AG09309 (cell line): ENCODE measurements at regions not wholly inside any gene's neighbourhood (a gene's known extent, or its start where the extent isn't known, plus 50 kb on each side); places are given as distances from the start of the nearest gene placed in this dataset.

Experiments used
- DNase-seq: peaks from one replicate; pipeline ENCODE4 v3.0.0-alpha.2; 2010; ENCODE audit warnings: low read depth
- H3K4me3 ChIP-seq: 2 replicates; pipeline ENCODE4 v1.5.1; 2011; ENCODE audit warnings: mild to moderate bottlenecking, low read depth, low read length, moderate library complexity; ENCODE audit not compliant: control insufficient read depth
- TF ChIP-seq, protein P1 (sequence below): IDR thresholded peaks from 2 replicates; pipeline ENCODE4 v1.5.1; 2011; ENCODE audit warnings: mild to moderate bottlenecking, low read depth, low read length, inconsistent platforms; ENCODE audit not compliant: insufficient read depth, control insufficient read depth; ENCODE audit errors: missing control alignments

- H3K4me3 ChIP-seq, result no peak overlapping the region
- TF ChIP-seq, protein P1, sequence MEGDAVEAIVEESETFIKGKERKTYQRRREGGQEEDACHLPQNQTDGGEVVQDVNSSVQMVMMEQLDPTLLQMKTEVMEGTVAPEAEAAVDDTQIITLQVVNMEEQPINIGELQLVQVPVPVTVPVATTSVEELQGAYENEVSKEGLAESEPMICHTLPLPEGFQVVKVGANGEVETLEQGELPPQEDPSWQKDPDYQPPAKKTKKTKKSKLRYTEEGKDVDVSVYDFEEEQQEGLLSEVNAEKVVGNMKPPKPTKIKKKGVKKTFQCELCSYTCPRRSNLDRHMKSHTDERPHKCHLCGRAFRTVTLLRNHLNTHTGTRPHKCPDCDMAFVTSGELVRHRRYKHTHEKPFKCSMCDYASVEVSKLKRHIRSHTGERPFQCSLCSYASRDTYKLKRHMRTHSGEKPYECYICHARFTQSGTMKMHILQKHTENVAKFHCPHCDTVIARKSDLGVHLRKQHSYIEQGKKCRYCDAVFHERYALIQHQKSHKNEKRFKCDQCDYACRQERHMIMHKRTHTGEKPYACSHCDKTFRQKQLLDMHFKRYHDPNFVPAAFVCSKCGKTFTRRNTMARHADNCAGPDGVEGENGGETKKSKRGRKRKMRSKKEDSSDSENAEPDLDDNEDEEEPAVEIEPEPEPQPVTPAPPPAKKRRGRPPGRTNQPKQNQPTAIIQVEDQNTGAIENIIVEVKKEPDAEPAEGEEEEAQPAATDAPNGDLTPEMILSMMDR, result no peak
- no peak for DNase-seq
Measured at GRCh38 chr7:51882412-51882811, 565.8 kb upstream of the COBL start.

DNA sequence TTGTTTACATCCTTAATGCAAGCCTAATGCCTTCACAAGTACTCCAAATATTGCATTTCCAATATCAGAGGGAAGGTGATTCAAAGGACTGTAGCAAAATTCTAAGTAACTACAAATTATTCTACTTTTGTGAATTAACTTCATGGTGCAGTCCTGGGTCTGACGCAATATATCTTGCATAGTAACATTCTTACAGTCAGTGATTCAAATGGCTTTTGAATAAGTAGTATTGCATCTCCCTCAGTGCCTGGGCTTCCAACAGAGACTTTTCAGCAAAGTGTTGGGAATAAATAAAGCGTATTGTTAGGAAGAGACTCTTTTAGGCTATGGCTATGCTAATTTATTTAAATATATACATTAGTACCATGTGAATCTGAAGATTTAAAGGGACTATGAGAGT is 564.7 kb upstream of the COBL start:
- H3K4me3 ChIP-seq, result no peak overlapping the region
- TF ChIP-seq, protein P1, result no peak
- DNase-seq, result no peak

DNA sequence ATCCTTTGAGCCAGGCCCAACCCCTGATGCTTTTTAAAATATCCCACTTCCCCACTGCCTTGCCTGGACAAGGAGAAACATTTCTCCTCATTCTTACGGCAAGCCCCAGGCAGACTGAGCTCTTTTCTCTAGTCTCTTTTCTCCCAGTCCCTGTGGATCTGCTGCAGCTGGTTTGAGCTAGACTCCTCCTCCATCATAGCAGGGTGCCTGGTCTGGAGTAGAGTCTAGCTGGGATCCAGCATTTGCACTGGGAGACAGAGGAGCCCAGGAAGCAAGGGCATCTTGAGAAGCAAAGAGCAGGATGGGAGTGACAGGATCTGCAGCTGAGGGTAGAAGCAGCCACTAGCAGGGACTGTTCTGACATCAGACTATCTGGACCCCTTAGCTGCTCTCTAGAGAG is 562.3 kb upstream of the COBL start:
- DNase-seq, result no peak
- TF ChIP-seq, protein P1, result no peak

DNA sequence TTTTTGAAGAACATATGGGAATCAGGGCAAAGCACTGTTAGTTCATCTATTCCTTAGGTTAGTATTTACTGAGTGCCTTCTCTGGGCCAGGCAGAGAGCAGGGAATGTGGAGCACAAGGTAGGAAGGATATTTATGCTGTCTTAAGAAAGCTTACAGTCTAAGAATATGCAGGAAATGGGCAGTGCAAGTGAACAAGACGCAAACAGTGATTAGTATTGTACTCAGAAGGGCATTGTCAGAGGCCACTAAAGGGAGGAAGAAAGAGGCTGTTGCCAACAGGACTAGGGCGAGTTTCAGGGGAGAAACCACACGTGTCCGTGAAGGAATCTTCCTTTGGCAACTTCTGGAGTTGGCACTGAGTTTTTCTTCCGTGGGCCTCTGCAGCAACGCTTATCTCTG is 552.8 kb upstream of the COBL start:
- no peak overlapping the region for H3K4me3 ChIP-seq
- TF ChIP-seq, protein P1, result no peak
- DNase-seq, result no peak

More for the DNA sequence above, 562.3 kb upstream of the COBL start:
- no peak overlapping the region for H3K4me3 ChIP-seq

DNA sequence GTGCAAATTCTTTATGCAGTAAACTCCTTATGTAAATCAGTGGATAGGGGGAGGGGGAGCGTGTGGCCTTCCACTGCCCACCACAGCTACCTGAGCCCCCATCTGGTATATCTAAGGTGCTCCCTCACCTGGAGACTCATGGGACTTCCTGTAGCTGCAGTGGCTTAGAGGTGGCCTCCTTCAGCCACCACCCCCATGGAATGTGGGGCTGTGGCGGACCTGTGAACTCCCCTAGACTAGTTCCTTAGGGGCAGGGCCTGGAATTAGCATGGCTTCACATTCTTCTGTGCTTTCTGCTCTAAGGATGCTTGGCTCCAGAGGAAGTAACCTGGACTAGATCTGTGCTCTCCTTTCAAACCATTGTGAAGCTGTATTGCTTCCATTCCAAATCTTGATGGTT is 550.5 kb upstream of the COBL start:
- TF ChIP-seq, protein P1, result no peak
- DNase-seq, result no peak
- H3K4me3 ChIP-seq, result no peak overlapping the region

GRCh38 chr7:51860305-51860704 is 543.7 kb upstream of the COBL start:
- TF ChIP-seq, protein P1, result no peak
- DNase-seq, result no peak
- H3K4me3 ChIP-seq, result no peak overlapping the region

DNA sequence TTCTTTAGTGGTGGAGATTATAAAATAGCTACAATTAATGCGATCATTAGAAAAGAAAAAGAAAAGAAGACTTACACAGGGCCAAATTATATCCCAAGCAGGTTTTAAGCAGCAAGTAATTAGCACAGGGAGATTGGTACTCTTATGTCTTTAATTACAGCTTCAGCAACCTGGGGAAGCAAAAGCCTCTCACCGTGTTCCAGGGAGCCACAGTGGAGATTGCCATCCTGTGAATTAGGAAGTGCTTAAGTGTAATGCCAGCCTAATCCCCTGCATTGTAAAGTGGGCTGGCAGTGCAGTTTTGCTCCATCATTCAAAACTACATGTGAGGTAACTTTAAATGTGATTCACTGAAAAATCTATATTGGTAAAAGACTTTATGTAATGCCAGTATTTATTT is 533.5 kb upstream of the COBL start:
- no peak overlapping the region for H3K4me3 ChIP-seq
- TF ChIP-seq, protein P1, result no peak
- no peak for DNase-seq
